SK-N-SH treated with all-trans-retinoic acid at 6 μM for 48 hours (cell line): ENCODE measurements at regions not wholly inside any gene's neighbourhood (a gene's known extent, or its start where the extent isn't known, plus 50 kb on each side); places are given as distances from the start of the nearest gene placed in this dataset.

Experiments
- SNAI2 ChIP-seq: fragments of 250-450 bp; sonication (Bioruptor Pico); IDR thresholded peaks from 2 replicates; pipeline ENCODE4 v1.5.0; 2020; ENCODE audit warnings: mild to moderate bottlenecking, moderate library complexity
- ZC3H10 ChIP-seq: fragments of 250-450 bp; sonication (Bioruptor Pico); IDR thresholded peaks from 2 replicates; pipeline ENCODE4 v1.5.1; 2021; ENCODE audit warnings: mild to moderate bottlenecking, moderate library complexity
- ZNF8 ChIP-seq: fragments of 450-650 bp; formaldehyde crosslinking; IDR thresholded peaks from 2 replicates; pipeline ENCODE4 v1.5.0; 2020; ENCODE audit warnings: mild to moderate bottlenecking, moderate library complexity
- TF ChIP-seq, protein P1 (sequence below): fragments of 250-450 bp; sonication (Bioruptor Pico); IDR thresholded peaks from 2 replicates; pipeline ENCODE4 v1.5.1; 2020; ENCODE audit warnings: low read depth, mild to moderate bottlenecking, moderate library complexity

GRCh38 chr4:177964693-177965168 is 522.5 kb upstream of the AGA start:
- TF ChIP-seq ZC3H10 (CRISPR knock-in tag) (no peak), SNAI2 (CRISPR knock-in tag) (no peak), ZNF8 (no peak)
- TF ChIP-seq, protein P1, sequence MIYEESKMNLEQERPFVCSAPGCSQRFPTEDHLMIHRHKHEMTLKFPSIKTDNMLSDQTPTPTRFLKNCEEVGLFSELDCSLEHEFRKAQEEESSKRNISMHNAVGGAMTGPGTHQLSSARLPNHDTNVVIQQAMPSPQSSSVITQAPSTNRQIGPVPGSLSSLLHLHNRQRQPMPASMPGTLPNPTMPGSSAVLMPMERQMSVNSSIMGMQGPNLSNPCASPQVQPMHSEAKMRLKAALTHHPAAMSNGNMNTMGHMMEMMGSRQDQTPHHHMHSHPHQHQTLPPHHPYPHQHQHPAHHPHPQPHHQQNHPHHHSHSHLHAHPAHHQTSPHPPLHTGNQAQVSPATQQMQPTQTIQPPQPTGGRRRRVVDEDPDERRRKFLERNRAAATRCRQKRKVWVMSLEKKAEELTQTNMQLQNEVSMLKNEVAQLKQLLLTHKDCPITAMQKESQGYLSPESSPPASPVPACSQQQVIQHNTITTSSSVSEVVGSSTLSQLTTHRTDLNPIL: no peak
